HL-60 (cell line): ENCODE measurements at regions not wholly inside any gene's neighbourhood (a gene's known extent, or its start where the extent isn't known, plus 50 kb on each side); places are given as distances from the start of the nearest gene placed in this dataset.

Source experiments
- GABPA ChIP-seq: IDR thresholded peaks from 2 replicates; pipeline ENCODE4 v1.6.1; 2012; ENCODE audit warnings: low read depth
- POLR2AphosphoS5 ChIP-seq: IDR thresholded peaks from 2 replicates; pipeline ENCODE4 v1.6.1; 2012; ENCODE audit warnings: low read depth
- REST ChIP-seq: IDR thresholded peaks from 2 replicates; pipeline ENCODE4 v1.6.1; 2012; ENCODE audit warnings: low read depth; ENCODE audit not compliant: insufficient replicate concordance
- SPI1 ChIP-seq: IDR thresholded peaks from 2 replicates; pipeline ENCODE4 v1.6.1; 2012; ENCODE audit warnings: low read depth, mild to moderate bottlenecking, borderline replicate concordance
- TF ChIP-seq, protein P1 (sequence below): IDR thresholded peaks from one replicate; pipeline ENCODE4 v1.5.1; 2011; ENCODE audit warnings: low read length, control low read depth, inconsistent platforms; ENCODE audit not compliant: insufficient read depth

- TF ChIP-seq GABPA (no peak), POLR2AphosphoS5 (no peak), REST (no peak), SPI1 (no peak)
- TF ChIP-seq, protein P1, sequence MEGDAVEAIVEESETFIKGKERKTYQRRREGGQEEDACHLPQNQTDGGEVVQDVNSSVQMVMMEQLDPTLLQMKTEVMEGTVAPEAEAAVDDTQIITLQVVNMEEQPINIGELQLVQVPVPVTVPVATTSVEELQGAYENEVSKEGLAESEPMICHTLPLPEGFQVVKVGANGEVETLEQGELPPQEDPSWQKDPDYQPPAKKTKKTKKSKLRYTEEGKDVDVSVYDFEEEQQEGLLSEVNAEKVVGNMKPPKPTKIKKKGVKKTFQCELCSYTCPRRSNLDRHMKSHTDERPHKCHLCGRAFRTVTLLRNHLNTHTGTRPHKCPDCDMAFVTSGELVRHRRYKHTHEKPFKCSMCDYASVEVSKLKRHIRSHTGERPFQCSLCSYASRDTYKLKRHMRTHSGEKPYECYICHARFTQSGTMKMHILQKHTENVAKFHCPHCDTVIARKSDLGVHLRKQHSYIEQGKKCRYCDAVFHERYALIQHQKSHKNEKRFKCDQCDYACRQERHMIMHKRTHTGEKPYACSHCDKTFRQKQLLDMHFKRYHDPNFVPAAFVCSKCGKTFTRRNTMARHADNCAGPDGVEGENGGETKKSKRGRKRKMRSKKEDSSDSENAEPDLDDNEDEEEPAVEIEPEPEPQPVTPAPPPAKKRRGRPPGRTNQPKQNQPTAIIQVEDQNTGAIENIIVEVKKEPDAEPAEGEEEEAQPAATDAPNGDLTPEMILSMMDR: no peak
Measured at GRCh38 chr13:24091080-24091479, 69.4 kb upstream of the SPATA13 start.
